B cell (primary cell): ENCODE measurements at regions not wholly inside any gene's neighbourhood (a gene's known extent, or its start where the extent isn't known, plus 50 kb on each side); places are given as distances from the start of the nearest gene placed in this dataset.
"Not testable (repeated sequence)": the region's sequence is repeated elsewhere in the genome, so short reads cannot be mapped to it uniquely, and the experiment has no call there.

Source experiments
- ATAC-seq: fragments of 200-7000 bp; cut with Tn5 transposase; one replicate; pipeline ENCODE4 v1.10.0; 2021; ENCODE audit warnings: low read depth, mild to moderate bottlenecking, moderate number of reproducible peaks, moderate library complexity
- CTCF ChIA-PET: fragments of 350-600 bp; sonication (Branson Sonifier 250); formaldehyde crosslinking; loops from one replicate; lab custom pipeline; 2021; ENCODE audit warnings: antibody characterized with exemption, inconsistent platforms; lab: Charles Lee
- POLR2A ChIA-PET: fragments of 350-600 bp; sonication (Branson Sonifier 250); formaldehyde crosslinking; loops from one replicate; lab custom pipeline; 2021; ENCODE audit warnings: antibody characterized with exemption; lab: Charles Lee
- DNase-seq: peaks from one replicate; pipeline ENCODE4 v3.0.0; 2013
- H2AFZ ChIP-seq: 2 replicates; pipeline ENCODE4 v1.6.1; 2012; ENCODE audit warnings: mild to moderate bottlenecking, low read depth, low read length; ENCODE audit not compliant: insufficient read depth, poor library complexity, severe bottlenecking
- H3K27ac ChIP-seq, 2 donors: 1 replicate in 1 of 2; 2 replicates in 1 of 2; pipeline ENCODE4 v1.5.1; 2012 to 2013; ENCODE audit warnings: low read length in 2 of 2, mild to moderate bottlenecking in 2 of 2, moderate library complexity in 1 of 2
- H3K27me3 ChIP-seq, 4 experiments: fragments of 200-600 bp in 1 of 4; sonication (generic) in 1 of 4; replicated peaks in 1 of 4; 1 replicate in 2 of 4; 2 replicates in 2 of 4; pipeline versions ENCODE4 v1.6.1 to v1.7.0; 2013 to 2016; ENCODE audit warnings: low read length in 3 of 4, mild to moderate bottlenecking in 2 of 4, mixed read lengths in 1 of 4, moderate library complexity in 1 of 4; ENCODE audit not compliant: insufficient read depth in 4 of 4, control insufficient read depth in 3 of 4; ENCODE audit errors: control extremely low read depth in 1 of 4
- H3K36me3 ChIP-seq, 2 experiments: replicated peaks in 1 of 2; 1 replicate in 1 of 2; 2 replicates in 1 of 2; pipeline versions ENCODE4 v1.6.1 to v1.7.1; 2013; ENCODE audit warnings: low read length in 1 of 2; ENCODE audit not compliant: insufficient read depth in 2 of 2, control insufficient read depth in 1 of 2; ENCODE audit errors: control extremely low read depth in 1 of 2, extremely low read depth in 1 of 2
- H3K4me1 ChIP-seq, 2 donors: fragments of 200-600 bp in 1 of 2; sonication (generic) in 1 of 2; 1 replicate in 1 of 2; 2 replicates in 1 of 2; pipeline versions ENCODE4 v1.5.1 to v1.6.1; 2013 to 2017; ENCODE audit warnings: low read length in 2 of 2; ENCODE audit not compliant: control insufficient read depth in 2 of 2, insufficient read depth in 2 of 2
- H3K4me2 ChIP-seq: replicated peaks from 2 replicates; pipeline ENCODE3; 2012; ENCODE audit warnings: mild to moderate bottlenecking, low read depth, low read length; ENCODE audit not compliant: poor library complexity, severe bottlenecking
- H3K4me3 ChIP-seq, 5 experiments: fragments of 200-600 bp in 1 of 5; sonication (generic) in 1 of 5; 1 replicate in 3 of 5; 2 replicates in 2 of 5; pipeline versions ENCODE4 v1.5.1 to v1.7.0; 2011 to 2016; ENCODE audit warnings: low read length in 4 of 5, mild to moderate bottlenecking in 4 of 5, low read depth in 2 of 5, control low read depth in 1 of 5, moderate library complexity in 1 of 5; ENCODE audit not compliant: insufficient read depth in 1 of 5; ENCODE audit errors: control extremely low read depth in 1 of 5, extremely low read depth in 1 of 5
- H3K79me2 ChIP-seq: fragments of 200-600 bp; sonication (generic); one replicate; pipeline ENCODE4 v1.6.0; 2016; ENCODE audit warnings: low read length; ENCODE audit not compliant: control insufficient read depth, insufficient read depth
- H3K9ac ChIP-seq: fragments of 200-600 bp; sonication (generic); 2 replicates; pipeline ENCODE4 v1.6.1; 2017; ENCODE audit warnings: mild to moderate bottlenecking, low read length, moderate library complexity
- H3K9me3 ChIP-seq, 3 donors: one replicate each; pipeline versions ENCODE4 v1.6.1 to v1.7.1; 2013; ENCODE audit warnings: low read length in 2 of 3; ENCODE audit not compliant: control insufficient read depth in 2 of 3, insufficient read depth in 1 of 3; ENCODE audit errors: control extremely low read depth in 1 of 3
- H4K20me1 ChIP-seq: 2 replicates; pipeline ENCODE4 v1.6.0; 2012; ENCODE audit warnings: mild to moderate bottlenecking, low read length; ENCODE audit not compliant: insufficient read depth, control insufficient read depth, poor library complexity, severe bottlenecking
- H3K27ac Mint-ChIP-seq: one replicate; pipeline ENCODE4 v1.8.0; 2021; ENCODE audit warnings: mixed read lengths
- H3K27me3 Mint-ChIP-seq: one replicate; pipeline ENCODE4 v1.8.0; 2021; ENCODE audit warnings: mixed read lengths
- H3K4me1 Mint-ChIP-seq: one replicate; pipeline ENCODE4 v1.8.0; 2021; ENCODE audit warnings: mixed read lengths
- H3K4me3 Mint-ChIP-seq: one replicate; pipeline ENCODE4 v1.8.0; 2021; ENCODE audit warnings: mixed read lengths
- H3K9me3 Mint-ChIP-seq: one replicate; pipeline ENCODE4 v1.8.0; 2022; ENCODE audit warnings: mixed read lengths; ENCODE audit not compliant: insufficient read depth
- CTCF ChIP-seq: fragments of 200-600 bp; IDR thresholded peaks from one replicate; pipeline ENCODE4 v1.8.0; 2022; ENCODE audit warnings: antibody characterized with exemption, mild to moderate bottlenecking
- EZH2 ChIP-seq: IDR thresholded peaks from 2 replicates; pipeline ENCODE4 v1.6.1; 2012; ENCODE audit warnings: borderline replicate concordance, low read depth, mild to moderate bottlenecking, moderate library complexity, low read length; ENCODE audit not compliant: insufficient read depth, poor library complexity, severe bottlenecking
- WGBS: methylation state at CpG from one replicate; pipeline ENCODE4 v1.1.5; 2013; ENCODE audit warnings: missing lambda C conversion rate; ENCODE audit not compliant: insufficient coverage; 5-methylcytosine and 5-hydroxymethylcytosine counted together
- intact Hi-C: fragments of 100-400 bp; cut with micrococcal nuclease; formaldehyde crosslinking; loops from one replicate; pipeline ENCODE4 v1.10.0; 2022

- H4K20me1 ChIP-seq = no peaks in the 10 kb centered on the region
- Mint-ChIP-seq H3K9me3 (peaks cover 6% of the 10 kb centered on the region), H3K27me3 (no peaks in the 10 kb centered on the region), H3K4me3 (no peak overlapping the region), H3K4me1 (no peaks in the 10 kb centered on the region), H3K27ac (no peak overlapping the region)
- H3K9me3 ChIP-seq = peaks cover 0 to 24% (median 10%) of the 10 kb centered on the region in 3 donors
- ChIA-PET CTCF (no interaction called here), POLR2A (no interaction called here)
- H3K79me2 ChIP-seq = no peaks in the 10 kb centered on the region
- H2AFZ ChIP-seq = no peak overlapping the region
- H3K4me2 ChIP-seq = no peak overlapping the region
- no peaks in the 10 kb centered on the region for H3K36me3 ChIP-seq
- no peak overlapping the region for H3K27ac ChIP-seq
- no peak overlapping the region for H3K9ac ChIP-seq
- ATAC-seq = no peak
- H3K4me3 ChIP-seq = no peak overlapping the region
- intact Hi-C loops = no loop called here
- WGBS = 94% methylated on average over 6 of the region's 7 CpGs
- DNase-seq = no peak
- TF ChIP-seq CTCF (no peak), EZH2 (no peak)
- H3K27me3 ChIP-seq = peaks cover 0 to 9% (median 0%) of the 10 kb centered on the region in 4 experiments
- no peaks in the 10 kb centered on the region for H3K4me1 ChIP-seq
These were observed 73.0 kb downstream of the GBP6 start for GRCh38 chr1:89436856-89437255.

GRCh38 chr1:89438301-89438700 lies 74.4 kb downstream of the GBP6 start:
- H3K36me3 ChIP-seq, H2AFZ ChIP-seq, H3K4me1 ChIP-seq, CTCF ChIA-PET, intact Hi-C loops, H3K4me2 ChIP-seq, H3K27ac Mint-ChIP-seq, DNase-seq, H3K4me3 ChIP-seq, H3K27ac ChIP-seq, H3K4me1 Mint-ChIP-seq, H3K79me2 ChIP-seq, ATAC-seq, H3K27me3 Mint-ChIP-seq, H3K4me3 Mint-ChIP-seq, H3K9me3 Mint-ChIP-seq, POLR2A ChIA-PET, H3K9ac ChIP-seq, H4K20me1 ChIP-seq, H3K27me3 ChIP-seq: not testable (repeated sequence)
- H3K9me3 ChIP-seq = peaks cover 0 to 24% (median 10%) of the 10 kb centered on the region in 3 donors
- WGBS = 100% methylated on average over 2 of the region's 5 CpGs
